H1 (cell line): ENCODE measurements at regions not wholly inside any gene's neighbourhood (a gene's known extent, or its start where the extent isn't known, plus 50 kb on each side); places are given as distances from the start of the nearest gene placed in this dataset.

Experiments
- CTCF ChIA-PET: fragments of 300-600 bp; sonication (Branson Sonifier 250); formaldehyde crosslinking; loops from one replicate; lab custom pipeline; 2021; ENCODE audit not compliant: partially characterized antibody; lab: Charles Lee
- POLR2A ChIA-PET: fragments of 300-600 bp; sonication (Branson Sonifier 250); formaldehyde crosslinking; loops from one replicate; lab custom pipeline; 2021; ENCODE audit warnings: inconsistent platforms; ENCODE audit not compliant: partially characterized antibody; lab: Charles Lee
- DNase-seq, 2 experiments: peaks; one replicate each; pipeline versions ENCODE4 v3.0.0 to v3.0.0-alpha.2; 2010 to 2022; ENCODE audit warnings: low spot score in 2 of 2, low read depth in 1 of 2, mixed read lengths in 1 of 2
- FAIRE-seq: peaks from 2 replicates; lab custom pipeline; 2011; peaks lifted over from hg19 to GRCh38; lab: Jason Lieb, UNC
- H2AFZ ChIP-seq: 2 replicates; pipeline ENCODE4 v1.8.1; 2012; ENCODE audit warnings: low read length, inconsistent platforms
- H2AK5ac ChIP-seq: 2 replicates; pipeline ENCODE4 v1.6.1; 2013; ENCODE audit warnings: low read depth, low read length
- H2BK120ac ChIP-seq: replicated peaks from 2 replicates; pipeline ENCODE3; 2013; ENCODE audit warnings: low read depth, low read length, inconsistent platforms
- H2BK12ac ChIP-seq: 2 replicates; pipeline ENCODE4 v1.6.1; 2013; ENCODE audit warnings: low read depth, low read length
- H2BK15ac ChIP-seq: 2 replicates; pipeline ENCODE4 v1.6.1; 2013; ENCODE audit warnings: low read length
- H2BK20ac ChIP-seq: 2 replicates; pipeline ENCODE4 v1.6.1; 2013; ENCODE audit warnings: low read length
- H2BK5ac ChIP-seq: 2 replicates; pipeline ENCODE4 v1.6.1; 2013; ENCODE audit warnings: low read depth, low read length
- H3K14ac ChIP-seq: 2 replicates; pipeline ENCODE4 v1.6.1; 2013; ENCODE audit warnings: inconsistent platforms; ENCODE audit not compliant: insufficient read length
- H3K18ac ChIP-seq: 2 replicates; pipeline ENCODE4 v1.6.1; 2013; ENCODE audit warnings: low read length; ENCODE audit errors: extremely low read depth
- H3K23ac ChIP-seq: 2 replicates; pipeline ENCODE4 v1.6.1; 2013; ENCODE audit warnings: inconsistent platforms; ENCODE audit not compliant: insufficient read length
- H3K23me2 ChIP-seq: 2 replicates; pipeline ENCODE4 v1.6.1; 2013; ENCODE audit warnings: low read depth, low read length
- H3K27ac ChIP-seq: 2 replicates; pipeline ENCODE4 v1.6.1; 2011; ENCODE audit warnings: low read depth, low read length, inconsistent platforms
- H3K27me3 ChIP-seq, 4 experiments: replicated peaks in 1 of 4; 1 replicate in 1 of 4; 2 replicates in 3 of 4; pipeline versions ENCODE4 v1.6.1 to v1.8.1; 2011 to 2013; ENCODE audit warnings: low read length in 3 of 4, mild to moderate bottlenecking in 3 of 4, inconsistent platforms in 2 of 4, mixed read lengths in 2 of 4, moderate library complexity in 1 of 4; ENCODE audit not compliant: control insufficient read depth in 3 of 4, insufficient read depth in 3 of 4; ENCODE audit errors: extremely low read depth in 1 of 4
- H3K36me3 ChIP-seq, 4 experiments: 2 replicates each; pipeline versions ENCODE4 v1.6.1 to v1.8.1; 2011 to 2013; ENCODE audit warnings: mild to moderate bottlenecking in 4 of 4, low read length in 3 of 4, moderate library complexity in 2 of 4, control low read depth in 1 of 4, inconsistent platforms in 1 of 4; ENCODE audit not compliant: insufficient read depth in 4 of 4, control insufficient read depth in 2 of 4
- H3K4ac ChIP-seq: replicated peaks from 2 replicates; pipeline ENCODE3; 2013; ENCODE audit warnings: low read length, low read depth, mixed read lengths, inconsistent platforms; ENCODE audit not compliant: insufficient read length
- H3K4me1 ChIP-seq, 4 experiments: replicated peaks in 1 of 4; 1 replicate in 1 of 4; 2 replicates in 3 of 4; pipeline versions ENCODE4 v1.6.1 to v1.8.1; 2011 to 2013; ENCODE audit warnings: low read length in 3 of 4, inconsistent platforms in 2 of 4, mixed read lengths in 1 of 4; ENCODE audit not compliant: insufficient read depth in 4 of 4, control insufficient read depth in 3 of 4
- H3K4me2 ChIP-seq, 2 experiments: 2 replicates each; pipeline versions ENCODE4 v1.6.1 to v1.8.1; 2011 to 2013; ENCODE audit warnings: low read depth in 2 of 2, low read length in 2 of 2, control low read depth in 1 of 2, inconsistent platforms in 1 of 2, mild to moderate bottlenecking in 1 of 2; ENCODE audit not compliant: insufficient read depth in 1 of 2
- H3K4me3 ChIP-seq, 4 experiments: fragments of 200-600, 300-600 bp in 1 of 4; sonication (generic), shearing (Covaris generic), sonication (Bioruptor Twin) in 1 of 4; 2 replicates each; pipeline versions ENCODE4 v1.5.1 to v1.8.1; 2011 to 2016; ENCODE audit warnings: low read length in 4 of 4, low read depth in 3 of 4, control low read depth in 2 of 4, inconsistent platforms in 2 of 4, mild to moderate bottlenecking in 2 of 4, mixed read lengths in 1 of 4, moderate library complexity in 1 of 4; ENCODE audit not compliant: insufficient read depth in 2 of 4; ENCODE audit errors: extremely low read depth in 1 of 4
- H3K56ac ChIP-seq: replicated peaks from 2 replicates; pipeline ENCODE3; 2013; ENCODE audit warnings: low read depth, mild to moderate bottlenecking, mixed read lengths, low read length, inconsistent platforms; ENCODE audit not compliant: insufficient read length
- H3K79me1 ChIP-seq: 2 replicates; pipeline ENCODE4 v1.6.1; 2013; ENCODE audit warnings: low read depth, low read length, control low read depth
- H3K79me2 ChIP-seq, 2 experiments: 2 replicates each; pipeline versions ENCODE4 v1.6.1 to v1.8.1; 2012 to 2013; ENCODE audit warnings: low read length in 2 of 2, mild to moderate bottlenecking in 2 of 2, inconsistent platforms in 1 of 2; ENCODE audit not compliant: insufficient read depth in 2 of 2, control insufficient read depth in 1 of 2
- H3K9ac ChIP-seq, 4 experiments: replicated peaks in 1 of 4; 1 replicate in 1 of 4; 2 replicates in 3 of 4; pipeline versions ENCODE4 v1.6.1 to v1.8.1; 2011 to 2013; ENCODE audit warnings: low read depth in 3 of 4, low read length in 3 of 4, control low read depth in 2 of 4, mild to moderate bottlenecking in 2 of 4, moderate library complexity in 2 of 4, inconsistent platforms in 1 of 4; ENCODE audit errors: extremely low read depth in 1 of 4
- H3K9me3 ChIP-seq, 2 experiments: 2 replicates each; pipeline versions ENCODE4 v1.6.1 to v1.8.1; 2012 to 2013; ENCODE audit warnings: mild to moderate bottlenecking in 2 of 2, moderate library complexity in 2 of 2, control low read depth in 1 of 2, inconsistent platforms in 1 of 2, low read depth in 1 of 2, low read length in 1 of 2, mixed read lengths in 1 of 2; ENCODE audit not compliant: insufficient read depth in 2 of 2
- H4K20me1 ChIP-seq, 2 experiments: replicated peaks in 1 of 2; 2 replicates each; pipeline versions ENCODE3 to v1.8.1; 2011 to 2013; ENCODE audit warnings: inconsistent platforms in 2 of 2, low read length in 2 of 2, mild to moderate bottlenecking in 1 of 2; ENCODE audit not compliant: insufficient read depth in 2 of 2, control insufficient read depth in 1 of 2
- H4K5ac ChIP-seq: 2 replicates; pipeline ENCODE4 v1.6.1; 2013; ENCODE audit warnings: low read length, low read depth, mixed read lengths, inconsistent platforms; ENCODE audit not compliant: insufficient read length
- H4K8ac ChIP-seq: 2 replicates; pipeline ENCODE4 v1.8.0; 2013; ENCODE audit warnings: mild to moderate bottlenecking, moderate library complexity, low read length, inconsistent platforms; ENCODE audit not compliant: insufficient read depth; ENCODE audit errors: extremely low read depth
- H4K91ac ChIP-seq: replicated peaks from 2 replicates; pipeline ENCODE3; 2013; ENCODE audit warnings: low read length, mixed read lengths, inconsistent platforms; ENCODE audit not compliant: insufficient read length
- ATF3 ChIP-seq: IDR thresholded peaks from 2 replicates; pipeline ENCODE4 v1.6.1; 2011; ENCODE audit warnings: low read depth, mild to moderate bottlenecking, low read length; ENCODE audit not compliant: insufficient read depth
- BCL11A ChIP-seq, 2 experiments: IDR thresholded peaks; one replicate each; pipeline ENCODE4 v1.6.1; 2011; ENCODE audit warnings: low read depth in 2 of 2, low read length in 2 of 2, mild to moderate bottlenecking in 2 of 2
- CREB1 ChIP-seq: IDR thresholded peaks from 2 replicates; pipeline ENCODE4 v1.6.1; 2012; ENCODE audit warnings: inconsistent platforms
- EP300 ChIP-seq, 2 experiments: IDR thresholded peaks; 1 replicate in 1 of 2; 2 replicates in 1 of 2; pipeline ENCODE4 v1.6.1; 2011 to 2012; ENCODE audit warnings: low read depth in 2 of 2, low read length in 2 of 2, mild to moderate bottlenecking in 2 of 2, borderline replicate concordance in 1 of 2, inconsistent platforms in 1 of 2, moderate library complexity in 1 of 2
- EZH2 ChIP-seq: fragments of 200-600 bp; sonication (generic); IDR thresholded peaks from 2 replicates; pipeline ENCODE4 v1.7.1; 2012; ENCODE audit warnings: low read depth, mild to moderate bottlenecking, moderate library complexity, low read length, inconsistent platforms; ENCODE audit not compliant: severe bottlenecking
- MAFK ChIP-seq: IDR thresholded peaks from 2 replicates; pipeline ENCODE4 v1.6.1; 2012; ENCODE audit warnings: low read depth, mild to moderate bottlenecking, improper control_type of control experiment, low read length
- MAX ChIP-seq: IDR thresholded peaks from 2 replicates; pipeline ENCODE4 v1.6.1; 2012; ENCODE audit warnings: inconsistent platforms
- RBBP5 ChIP-seq: IDR thresholded peaks from 2 replicates; pipeline ENCODE4 v1.7.1; 2012; ENCODE audit warnings: low read depth, mild to moderate bottlenecking, inconsistent platforms, low read length, moderate library complexity, borderline replicate concordance
- RXRA ChIP-seq: IDR thresholded peaks from 2 replicates; pipeline ENCODE4 v1.6.1; 2011; ENCODE audit warnings: low read depth, mild to moderate bottlenecking, low read length, moderate library complexity; ENCODE audit not compliant: insufficient read depth
- TAF7 ChIP-seq: optimal IDR thresholded peaks from 2 replicates; pipeline ENCODE3; 2011; ENCODE audit warnings: low read depth, mild to moderate bottlenecking, inconsistent platforms, low read length, moderate library complexity, borderline replicate concordance
- USF2 ChIP-seq: IDR thresholded peaks from 2 replicates; pipeline ENCODE4 v1.6.1; 2011; ENCODE audit warnings: low read length, improper control_type of control experiment
- WGBS, 2 experiments: shearing (Covaris generic) in 1 of 2; methylation state at CpG; one replicate each; pipeline versions ENCODE4 v1.1.6 to v1.1.7; 2013 to 2015; ENCODE audit warnings: low lambda C conversion rate in 2 of 2, mixed read lengths in 2 of 2, inconsistent platforms in 1 of 2, low coverage in 1 of 2, missing lambda C conversion rate in 1 of 2; ENCODE audit not compliant: insufficient replicate concordance in 2 of 2, insufficient coverage in 1 of 2, insufficient read length in 1 of 2; ENCODE audit errors: extremely low coverage in 1 of 2, missing lambda C conversion rate in 1 of 2; 5-methylcytosine and 5-hydroxymethylcytosine counted together

GRCh38 chr16:59964232-59964924 lies 1230.3 kb upstream of the GOT2 start:
- no peak overlapping the region for H3K56ac ChIP-seq
- H3K18ac ChIP-seq: no peak overlapping the region
- H3K79me2 ChIP-seq: no peaks in the 10 kb centered on the region
- FAIRE-seq (no peak), DNase-seq (no peak)
- H3K14ac ChIP-seq: no peak overlapping the region
- no peak overlapping the region for H3K23ac ChIP-seq
- no peak overlapping the region for H2BK5ac ChIP-seq
- H3K4me1 ChIP-seq: no peaks in the 10 kb centered on the region
- H4K5ac ChIP-seq: no peak overlapping the region
- H3K23me2 ChIP-seq: peaks cover 3% of the 10 kb centered on the region; the same call in 1 of the 2 replicates
- H2AFZ ChIP-seq: no peak overlapping the region
- no peak overlapping the region for H2BK20ac ChIP-seq
- H4K20me1 ChIP-seq: no peaks in the 10 kb centered on the region
- no peak overlapping the region for H2AK5ac ChIP-seq
- 93% methylated on average over 5 of the region's 6 CpGs; no CpG with 5 or more reads in 1 of the 2 experiments for WGBS, 2 experiments
- H3K9me3 ChIP-seq: no peaks in the 10 kb centered on the region
- no peak overlapping the region for H3K4me2 ChIP-seq
- no peaks in the 10 kb centered on the region for H3K79me1 ChIP-seq
- no peak overlapping the region for H2BK120ac ChIP-seq
- CTCF ChIA-PET: interaction anchor here (1.3 kb wide), 1 partner anchor 47 kb away, joined by 3 read pairs; no protein-coding TSS in a partner anchor
- H3K27ac ChIP-seq: no peak overlapping the region
- H4K91ac ChIP-seq: no peak overlapping the region
- no peak overlapping the region for H3K4me3 ChIP-seq
- no peak overlapping the region for H2BK12ac ChIP-seq
- H3K36me3 ChIP-seq: no peaks in the 10 kb centered on the region
- no peak overlapping the region for H3K9ac ChIP-seq
- POLR2A ChIA-PET: no interaction called here
- H3K4ac ChIP-seq: no peak overlapping the region
- no peaks in the 10 kb centered on the region for H3K27me3 ChIP-seq
- H2BK15ac ChIP-seq: no peak overlapping the region
- no peak overlapping the region for H4K8ac ChIP-seq
- TF ChIP-seq TAF7 (no peak), RXRA (no peak), CREB1 (no peak), BCL11A (IDR thresholded peaks at IDR 0.05; ENCODE audit: low read depth in 2 of 2, low read length in 2 of 2) (no peak), MAFK (no peak), EP300 (IDR thresholded peaks at IDR 0.05; ENCODE audit: borderline replicate concordance in 1 of 2, low read depth in 2 of 2, low read length in 2 of 2) (no peak), ATF3 (no peak), MAX (no peak), RBBP5 (no peak), EZH2 (no peak), USF2 (no peak)
